ENCODE measurements at regions not wholly inside any gene's neighbourhood (a gene's known extent, or its start where the extent isn't known, plus 50 kb on each side); places are given as distances from the start of the nearest gene placed in this dataset.
"Not testable (repeated sequence)": the region's sequence is repeated elsewhere in the genome, so short reads cannot be mapped to it uniquely, and the experiment has no call there.

DNA sequence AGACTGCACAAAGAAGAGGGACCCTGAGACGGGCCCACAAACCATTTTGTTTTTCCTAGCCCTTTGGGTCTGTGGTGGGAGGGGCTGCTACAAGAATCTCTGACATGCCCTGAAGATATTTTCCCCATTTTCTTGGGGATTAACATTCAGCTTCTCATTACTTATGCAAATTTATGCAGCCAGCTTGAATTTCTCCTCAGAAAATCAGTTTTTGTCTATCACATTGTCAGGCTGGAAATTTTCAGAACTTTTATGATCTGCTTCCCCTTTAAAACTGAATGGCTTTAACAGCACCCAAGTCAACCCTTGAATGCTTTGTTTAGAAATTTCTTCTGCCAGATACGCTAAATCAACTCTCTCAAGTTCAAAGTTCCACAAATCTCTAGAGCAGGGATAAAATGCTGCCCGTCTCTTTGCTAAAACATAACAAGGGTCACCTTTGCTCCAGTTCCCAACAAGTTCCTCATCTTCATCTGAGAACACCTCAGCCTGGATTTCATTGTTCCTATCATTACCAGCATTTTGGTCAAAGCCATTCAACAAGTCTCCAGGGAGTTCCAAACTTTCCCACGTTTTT is 560.0 kb upstream of the KCND2 start:
- DNase-seq (ENCODE audit: low read depth), result no peak

GRCh38 chr7:119713606-119714005 is 559.4 kb upstream of the KCND2 start:
- DNase-seq (ENCODE audit: low read depth), result no peak

- DNase-seq (ENCODE audit: low read depth), result peak; percentile 74
Observed at GRCh38 chr7:119720541-119720940, 552.4 kb upstream of the KCND2 start.

DNA sequence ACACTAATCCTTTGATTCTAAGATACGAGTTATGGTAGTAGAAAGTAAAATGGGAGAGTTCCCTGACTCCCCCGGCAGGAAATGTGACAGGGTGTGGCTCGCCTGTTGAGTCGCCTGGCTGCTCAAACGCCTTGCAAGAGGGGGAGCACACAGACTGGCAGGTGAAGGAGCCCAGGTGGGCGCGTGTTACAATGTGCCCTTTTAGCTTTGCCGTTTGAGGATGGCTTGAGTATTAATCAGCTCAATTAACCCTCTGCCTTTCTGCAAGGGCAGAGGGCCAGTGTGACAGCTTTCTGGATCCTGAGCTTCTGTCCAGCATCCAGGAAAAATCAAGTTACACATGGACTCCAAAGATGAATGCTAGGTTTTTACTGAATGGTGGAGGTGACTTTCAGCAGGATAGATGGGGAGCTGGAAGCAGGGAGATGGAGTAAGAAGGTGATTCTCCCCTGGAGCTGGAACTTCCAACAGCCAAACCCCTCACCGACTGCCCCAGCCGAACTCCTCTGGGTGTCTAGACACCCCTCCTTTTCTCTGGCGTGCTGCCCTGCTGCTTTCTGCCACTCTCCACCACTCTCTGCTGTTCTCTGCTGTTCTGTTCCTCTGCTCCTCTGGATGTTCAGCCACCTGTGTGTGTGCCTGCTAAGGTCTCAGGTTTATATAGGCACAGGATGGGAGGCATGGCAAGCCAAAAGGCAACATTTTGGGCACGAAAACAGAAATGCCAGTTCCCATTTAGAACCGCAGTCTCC is 548.8 kb upstream of the KCND2 start:
- DNase-seq (ENCODE audit: low read depth), result no peak

DNA sequence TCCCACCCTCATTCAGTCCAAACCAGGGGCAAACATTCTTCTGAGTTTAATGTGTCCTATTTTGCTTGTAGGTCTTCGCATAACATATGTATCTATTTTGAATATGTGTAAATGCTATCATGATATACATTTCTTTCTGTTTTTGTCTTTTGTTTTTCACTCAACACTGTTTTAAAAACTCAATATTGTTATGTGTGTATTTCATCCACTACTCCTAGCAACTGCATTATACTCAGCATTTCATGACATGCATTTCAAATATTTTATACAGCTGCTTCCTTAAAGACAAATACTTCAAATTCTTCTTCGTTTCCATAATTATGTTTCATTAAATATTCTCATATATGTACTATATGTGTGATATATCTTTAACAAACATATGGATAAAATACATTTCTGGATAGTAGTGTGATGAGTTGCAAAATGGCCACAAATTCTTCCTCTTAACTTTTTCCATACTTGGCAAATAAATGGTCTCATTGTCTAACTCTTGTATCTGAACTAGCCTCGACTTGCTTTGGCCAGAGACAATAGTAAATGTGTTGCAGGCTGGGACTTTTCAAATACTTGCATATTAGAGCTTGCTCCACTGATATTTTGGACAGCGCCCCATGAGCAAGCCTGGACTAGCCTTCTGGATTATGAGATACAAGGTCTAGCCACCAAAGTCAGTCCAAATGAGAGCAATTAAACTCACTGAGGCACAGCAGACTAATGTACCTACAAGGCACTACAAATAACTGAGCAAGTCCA is 539.7 kb upstream of the KCND2 start:
- DNase-seq (ENCODE audit: low read depth), result no peak

- no peak for DNase-seq (ENCODE audit: low read depth)
Observed at GRCh38 chr7:119737390-119737789, 535.6 kb upstream of the KCND2 start.

DNA sequence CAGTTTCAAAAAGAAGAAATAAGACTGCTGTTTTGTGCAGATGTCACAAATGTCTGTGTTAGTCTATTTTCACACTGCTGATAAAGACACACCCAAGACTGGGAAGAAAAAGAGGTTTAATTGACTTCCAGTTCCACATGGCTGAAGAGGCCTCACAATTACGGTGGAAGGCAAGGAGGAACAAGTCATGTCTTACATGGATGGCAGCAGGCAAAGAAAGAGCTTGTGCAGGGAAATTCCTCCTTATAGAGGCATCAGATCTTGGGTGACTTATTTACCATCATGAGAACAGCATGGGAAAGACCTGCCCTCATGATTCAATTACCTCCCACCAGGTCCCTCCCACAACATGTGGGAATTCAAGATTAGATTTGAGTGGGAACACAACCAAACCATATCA is 527.7 kb upstream of the KCND2 start:
- not testable (repeated sequence) for DNase-seq (ENCODE audit: low read depth)

GRCh38 chr7:119748251-119748860 is 524.6 kb upstream of the KCND2 start:
- peak; percentile 10 for DNase-seq (ENCODE audit: low read depth)

GRCh38 chr7:119748991-119749390 is 524.0 kb upstream of the KCND2 start:
- DNase-seq (ENCODE audit: low read depth), result no peak

- no peak for DNase-seq (ENCODE audit: low read depth)
Observed at GRCh38 chr7:119756687-119757086, 516.3 kb upstream of the KCND2 start.

DNA sequence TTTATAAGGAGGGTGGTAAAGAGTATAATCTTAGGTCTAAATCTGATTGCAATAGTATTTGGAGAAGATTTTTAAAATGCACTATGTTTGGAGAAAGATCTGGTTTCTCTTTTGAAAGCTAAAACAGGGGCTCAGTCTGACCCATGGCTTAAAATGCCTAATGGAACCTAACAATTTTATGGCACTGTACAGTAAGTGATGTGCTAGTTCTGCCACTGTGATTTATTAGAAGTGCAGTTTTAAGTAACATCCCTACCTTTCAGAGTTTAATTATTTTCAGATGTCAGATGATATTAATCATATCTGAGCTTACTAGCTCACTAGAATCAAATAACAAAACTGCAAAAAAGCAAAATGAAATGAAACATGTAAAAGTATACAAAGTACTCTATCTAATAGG is 514.7 kb upstream of the KCND2 start:
- no peak for DNase-seq (ENCODE audit: low read depth)

DNA sequence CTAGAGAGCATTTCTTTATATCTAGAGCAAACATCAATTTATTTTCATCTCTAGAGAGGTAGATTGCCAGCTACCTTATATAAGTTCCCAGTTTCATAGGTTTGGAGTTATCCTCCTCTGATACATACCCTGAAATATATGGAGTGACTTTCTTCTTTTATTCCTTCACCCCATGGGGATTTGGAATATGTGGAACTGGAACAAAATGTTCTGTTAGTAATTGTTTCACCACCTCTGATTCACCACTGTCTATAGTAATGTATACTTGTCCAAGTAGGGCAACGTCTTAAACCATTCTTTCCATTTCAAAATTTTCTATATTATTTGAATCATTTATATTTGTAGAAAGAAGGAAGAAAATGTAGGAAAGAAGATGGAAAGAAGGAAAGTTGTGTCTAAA is 511.2 kb upstream of the KCND2 start:
- peak; percentile 31 for DNase-seq (ENCODE audit: low read depth)

GRCh38 chr7:119782286-119782685 is 490.7 kb upstream of the KCND2 start:
- no peak for DNase-seq (ENCODE audit: low read depth)

- DNase-seq (ENCODE audit: low read depth), result peak; percentile 59
Observed at GRCh38 chr7:119783799-119784198, 489.2 kb upstream of the KCND2 start.

- peak; percentile 26 for DNase-seq (ENCODE audit: low read depth)
Observed at GRCh38 chr7:119802147-119802546, 470.8 kb upstream of the KCND2 start.

DNA sequence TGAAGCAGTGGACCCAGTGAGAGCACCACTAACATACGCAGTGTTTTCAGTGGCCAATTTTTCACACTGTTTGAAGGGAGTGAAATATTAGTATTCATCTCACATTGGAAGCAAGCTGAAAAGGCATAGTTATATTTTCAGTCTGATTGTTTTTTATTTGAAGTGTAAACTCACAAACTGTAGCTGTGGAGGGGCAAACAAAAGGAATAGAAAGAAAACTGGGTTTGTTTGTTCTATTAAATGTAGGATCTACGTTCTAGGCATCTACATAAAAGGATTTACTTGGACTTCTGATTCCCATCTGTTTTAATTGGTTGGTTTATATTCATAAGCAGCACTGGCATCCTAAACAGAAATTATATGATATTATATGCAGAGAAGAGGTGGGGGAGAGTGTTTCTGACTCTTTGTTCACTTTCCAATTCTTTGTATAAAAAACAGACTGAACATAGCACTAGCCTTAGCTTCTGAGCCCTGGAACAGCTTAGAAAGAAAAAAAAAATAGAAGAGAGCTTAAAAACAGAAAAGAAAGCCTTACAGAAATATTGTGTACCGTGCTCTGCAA is 447.8 kb upstream of the KCND2 start:
- DNase-seq (ENCODE audit: low read depth), result no peak

DNA sequence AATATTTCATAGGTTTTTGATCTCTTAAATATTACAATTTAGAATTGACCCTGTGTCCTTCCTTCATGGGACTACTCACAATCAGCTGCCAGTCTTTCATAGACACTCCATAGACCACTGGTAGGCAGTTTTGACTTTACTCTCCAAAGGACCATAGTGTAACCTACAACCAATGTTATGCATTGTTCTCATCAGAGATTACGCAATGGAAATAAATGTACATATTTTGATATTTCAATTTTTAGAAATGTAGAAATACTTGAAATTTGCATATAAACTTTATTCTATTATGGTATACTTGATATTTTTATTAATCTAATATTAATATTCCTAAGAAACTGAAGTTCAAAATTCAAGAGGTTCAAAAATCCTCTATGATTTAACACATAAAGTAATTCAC is 446.4 kb upstream of the KCND2 start:
- DNase-seq (ENCODE audit: low read depth), result no peak

- DNase-seq (ENCODE audit: low read depth), result no peak
Observed at GRCh38 chr7:119838444-119838843, 434.5 kb upstream of the KCND2 start.

DNA sequence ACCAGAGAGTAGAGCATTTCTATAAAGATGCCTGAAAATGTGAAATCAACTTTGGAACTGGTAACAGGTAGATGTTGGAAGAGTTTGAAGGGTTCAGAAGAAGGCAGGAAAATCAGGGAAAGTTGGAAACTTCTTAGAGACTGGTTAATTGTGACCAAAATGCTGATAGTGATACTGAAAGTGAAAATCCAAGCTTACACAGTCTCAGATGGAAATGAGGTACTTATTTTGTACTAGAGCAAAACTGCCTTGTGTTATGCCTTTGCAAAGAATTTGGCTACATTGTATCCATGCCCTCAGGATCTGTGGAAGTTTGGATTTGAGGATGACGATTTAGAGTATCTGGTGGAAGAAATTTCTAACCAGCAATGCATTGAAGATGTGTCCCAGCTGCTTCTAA is 430.6 kb upstream of the KCND2 start:
- DNase-seq (ENCODE audit: low read depth), result no peak

DNA sequence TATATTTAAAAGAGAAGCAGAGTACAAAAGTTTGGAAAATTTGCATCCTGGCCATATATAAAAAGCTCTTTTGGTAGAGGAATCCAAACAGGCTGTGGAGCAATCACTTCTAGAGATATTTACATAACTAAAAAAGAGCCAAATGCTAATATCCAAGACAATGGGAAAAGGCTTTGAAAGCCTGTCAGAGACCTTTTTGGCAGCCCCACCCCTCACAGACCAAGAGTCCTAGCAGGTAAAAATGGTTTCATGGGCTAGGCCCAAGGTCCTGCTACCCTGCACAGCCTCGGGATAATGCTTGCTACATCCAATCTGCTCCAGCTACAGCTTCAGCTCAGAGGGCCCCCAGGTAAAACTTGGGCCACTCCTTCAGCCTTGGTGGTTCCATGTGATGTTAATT is 430.2 kb upstream of the KCND2 start:
- DNase-seq (ENCODE audit: low read depth), result no peak

GRCh38 chr7:119861385-119861784 is 411.6 kb upstream of the KCND2 start:
- no peak for DNase-seq (ENCODE audit: low read depth)

- no peak for DNase-seq (ENCODE audit: low read depth)
Observed at GRCh38 chr7:119868387-119868786, 404.6 kb upstream of the KCND2 start.

GRCh38 chr7:119879835-119880234 is 393.1 kb upstream of the KCND2 start:
- no peak for DNase-seq (ENCODE audit: low read depth)

Data from amniotic epithelial cell (primary cell).